ENCODE measurements at regions not wholly inside any gene's neighbourhood (a gene's known extent, or its start where the extent isn't known, plus 50 kb on each side); places are given as distances from the start of the nearest gene placed in this dataset.

DNA sequence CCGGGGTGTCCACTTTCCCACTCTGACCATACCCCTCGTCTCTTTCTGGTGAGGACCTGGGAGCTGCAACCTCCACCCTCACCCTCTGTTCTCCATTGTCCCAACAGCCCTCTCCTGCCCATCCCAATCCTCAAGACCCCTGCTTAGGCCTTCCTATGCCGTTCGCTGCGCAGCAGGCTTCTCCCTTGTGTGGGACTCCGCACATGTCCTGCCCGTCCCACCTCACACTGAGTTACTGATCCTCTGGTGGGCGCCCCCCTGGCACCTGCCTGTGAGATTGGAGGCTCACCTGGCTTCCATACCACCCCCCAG is 119.5 kb upstream of the SNTG2 start:
- DNase-seq (ENCODE audit: low read depth in 2 of 2) = no peak

DNA sequence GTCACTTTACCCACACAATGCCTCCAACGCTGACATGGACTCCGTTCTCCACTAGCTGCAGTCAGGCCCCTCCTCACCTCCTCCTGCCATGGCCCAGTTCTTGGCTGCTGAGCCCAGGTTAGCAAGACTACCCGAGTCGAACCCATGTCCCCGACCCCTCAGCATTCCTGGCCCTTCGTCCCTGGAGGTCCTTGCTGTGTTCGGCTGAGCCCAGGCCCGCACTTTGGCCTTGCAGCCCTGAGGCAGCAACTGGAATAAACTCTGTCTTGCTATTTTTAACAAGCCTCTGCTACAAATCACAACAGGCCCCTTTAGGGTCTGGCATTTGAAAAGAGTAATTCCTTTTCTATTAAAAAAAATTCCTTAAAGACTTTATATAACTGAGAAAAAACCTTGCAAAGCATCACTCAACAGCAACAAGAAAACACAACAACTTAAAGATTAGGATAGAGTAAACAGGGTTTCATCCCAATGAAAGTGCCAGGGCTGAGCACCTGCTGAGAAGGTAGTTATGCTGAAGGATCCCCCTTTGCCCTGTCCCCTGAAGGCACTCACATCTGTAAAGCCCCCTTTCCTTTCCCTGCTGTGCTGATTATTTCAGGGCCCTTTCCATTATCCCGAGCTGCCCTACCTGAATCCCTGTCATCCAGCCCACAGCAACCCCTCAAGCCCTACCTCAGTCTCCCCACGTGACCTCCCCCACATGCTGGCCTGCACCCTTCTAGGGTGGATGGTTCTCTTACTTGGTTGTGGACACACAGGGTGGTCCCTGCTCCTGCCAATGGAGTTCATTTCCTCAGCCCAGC is 120.0 kb upstream of the SNTG2 start:
- no peak for DNase-seq (ENCODE audit: low read depth in 2 of 2)

DNA sequence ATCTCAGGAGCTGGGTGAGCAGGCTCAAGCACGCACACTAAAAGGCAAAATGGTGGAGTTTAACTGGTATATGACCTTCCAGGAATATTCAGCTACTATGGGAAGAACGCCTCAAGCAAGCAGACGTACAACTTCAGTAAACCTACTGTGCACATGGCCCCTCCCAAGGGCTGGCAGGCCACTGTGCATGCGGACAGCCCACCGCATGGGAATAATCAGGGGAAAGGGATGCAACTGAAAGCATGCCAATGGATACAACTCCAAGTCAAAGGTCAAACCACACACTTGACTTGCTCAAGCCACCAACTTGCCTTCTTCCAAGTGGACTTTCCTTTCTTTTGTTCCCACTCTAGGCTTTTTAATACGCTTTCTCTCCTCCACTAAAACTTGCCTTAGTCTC is 121.6 kb upstream of the SNTG2 start:
- no peak for DNase-seq (ENCODE audit: low read depth in 2 of 2)

DNA sequence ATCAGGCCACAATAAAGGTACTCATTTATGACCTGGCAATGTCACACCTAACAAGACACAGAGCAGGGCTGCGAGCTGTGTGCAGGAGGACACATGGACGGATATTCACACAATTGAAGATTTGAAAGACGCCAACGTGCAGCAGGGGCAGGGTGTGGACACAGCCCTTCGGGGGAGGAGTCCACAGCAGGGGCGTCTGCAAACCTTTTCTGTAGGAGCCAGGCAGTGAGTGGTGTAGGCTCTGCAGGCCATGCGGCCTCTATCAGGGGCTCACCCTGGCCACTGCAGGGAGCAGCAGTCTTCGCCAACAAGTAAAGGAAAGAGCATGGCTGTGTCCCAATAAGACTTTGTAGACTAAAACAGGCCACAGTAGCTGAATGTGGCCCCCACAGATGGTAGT is 125.7 kb upstream of the SNTG2 start:
- DNase-seq (ENCODE audit: low read depth in 2 of 2) = no peak

DNA sequence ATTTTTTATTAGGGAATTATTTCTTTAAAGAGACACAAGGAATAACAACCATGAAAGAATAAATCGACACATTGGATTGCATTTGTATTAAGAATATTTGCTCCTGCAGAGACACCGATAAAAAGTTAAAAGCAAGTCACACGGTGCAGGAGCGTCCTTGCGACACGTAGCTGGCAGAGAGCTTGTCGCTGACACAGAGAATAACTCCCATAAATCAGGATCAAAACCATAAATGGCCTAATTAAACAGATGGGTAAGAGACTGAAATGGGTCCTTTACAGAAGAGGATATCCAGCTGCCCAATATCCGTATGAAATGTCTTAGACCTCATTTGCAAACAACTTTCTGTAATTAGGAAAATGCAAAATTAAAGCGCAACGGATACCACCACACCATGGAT is 126.1 kb upstream of the SNTG2 start:
- no peak for DNase-seq (ENCODE audit: low read depth in 2 of 2)

DNA sequence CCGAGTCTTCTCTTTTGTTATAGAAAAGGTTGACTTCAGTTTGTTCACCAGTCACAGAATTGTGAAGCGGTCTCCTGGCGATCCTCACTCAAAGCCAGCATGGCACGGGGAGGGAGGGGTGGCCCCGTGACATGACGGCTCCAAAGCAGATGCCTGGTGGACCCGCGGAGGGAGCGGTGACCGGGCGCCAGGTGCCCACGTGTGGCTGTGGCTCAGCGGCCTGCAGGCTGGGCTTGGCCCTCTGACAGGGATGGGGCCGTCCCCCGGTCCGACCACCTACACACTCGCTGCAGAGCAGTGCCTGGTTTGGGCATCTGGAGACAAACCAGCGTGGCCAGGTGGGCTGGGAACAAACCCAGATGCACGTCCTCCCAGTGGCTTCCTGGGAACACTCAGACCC is 129.1 kb upstream of the SNTG2 start:
- no peak for DNase-seq (ENCODE audit: low read depth in 2 of 2)

DNA sequence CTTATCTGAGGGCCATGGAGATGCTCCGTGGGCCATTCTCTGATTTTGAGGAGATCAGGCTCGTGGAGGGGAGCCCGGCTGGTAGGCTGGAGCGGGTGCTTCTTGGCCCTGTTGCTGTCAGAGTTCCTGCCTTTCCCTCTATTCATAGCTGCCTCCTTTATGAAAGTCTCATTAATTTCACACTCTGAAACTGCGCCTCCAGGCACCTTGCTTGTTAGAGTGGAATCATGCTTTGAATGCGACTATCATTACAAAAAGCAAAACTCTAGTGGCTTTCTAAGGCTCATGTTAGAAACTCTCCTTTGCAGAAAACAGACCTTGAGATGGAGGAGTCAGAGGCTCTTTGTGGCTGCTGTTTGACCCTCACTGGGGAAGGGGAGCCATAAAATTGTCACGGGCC is 131.0 kb upstream of the SNTG2 start:
- no peak for DNase-seq (ENCODE audit: low read depth in 2 of 2)

DNA sequence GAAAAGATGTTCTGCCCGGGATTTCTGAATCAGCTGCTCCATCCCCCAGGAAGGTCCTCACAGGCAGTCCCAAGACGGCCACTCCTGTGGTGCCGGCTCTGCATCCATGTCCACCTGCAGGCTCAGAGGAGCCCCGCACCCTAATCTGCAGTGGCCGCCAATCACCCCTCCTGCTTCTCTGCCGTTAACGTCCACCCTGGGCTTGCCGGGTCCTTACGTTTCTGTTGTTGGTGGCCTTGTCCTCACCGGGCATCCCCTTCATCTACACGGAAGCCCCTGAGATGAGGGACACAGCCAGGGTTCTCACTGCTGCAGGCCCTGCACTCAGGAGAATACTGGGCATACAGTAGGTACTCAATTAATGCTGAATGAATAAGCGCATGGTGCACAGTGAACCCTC is 131.5 kb upstream of the SNTG2 start:
- no peak for DNase-seq (ENCODE audit: low read depth in 2 of 2)

DNA sequence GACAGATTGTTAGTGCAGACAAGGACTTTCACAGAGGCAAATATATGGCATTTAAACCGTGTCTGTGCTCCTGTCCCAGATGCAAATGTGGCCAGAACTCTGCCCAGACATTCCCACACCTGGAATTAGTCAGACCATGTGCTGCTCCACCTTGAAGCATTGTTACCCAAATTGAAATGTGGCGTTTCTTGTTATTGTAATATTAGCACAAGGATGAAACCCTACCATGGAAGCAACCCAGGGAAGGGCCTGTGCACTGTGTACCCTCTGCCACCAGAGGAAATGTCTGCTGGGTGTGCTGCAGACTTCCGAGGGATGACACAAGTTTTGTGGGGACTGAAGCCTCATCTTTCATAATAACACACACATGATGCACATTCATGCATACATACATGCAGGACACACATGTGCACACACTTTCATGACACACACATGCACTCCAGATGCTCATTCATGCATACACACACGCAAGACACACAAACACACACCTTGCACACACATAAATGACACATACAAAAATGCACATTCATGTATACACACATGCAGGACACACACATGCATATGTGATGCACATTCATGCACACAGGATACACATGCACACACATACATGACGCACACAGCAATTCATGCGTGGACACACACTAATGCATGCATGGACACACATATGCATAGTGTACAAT is 133.2 kb upstream of the SNTG2 start:
- no peak for DNase-seq (ENCODE audit: low read depth in 2 of 2)

DNA sequence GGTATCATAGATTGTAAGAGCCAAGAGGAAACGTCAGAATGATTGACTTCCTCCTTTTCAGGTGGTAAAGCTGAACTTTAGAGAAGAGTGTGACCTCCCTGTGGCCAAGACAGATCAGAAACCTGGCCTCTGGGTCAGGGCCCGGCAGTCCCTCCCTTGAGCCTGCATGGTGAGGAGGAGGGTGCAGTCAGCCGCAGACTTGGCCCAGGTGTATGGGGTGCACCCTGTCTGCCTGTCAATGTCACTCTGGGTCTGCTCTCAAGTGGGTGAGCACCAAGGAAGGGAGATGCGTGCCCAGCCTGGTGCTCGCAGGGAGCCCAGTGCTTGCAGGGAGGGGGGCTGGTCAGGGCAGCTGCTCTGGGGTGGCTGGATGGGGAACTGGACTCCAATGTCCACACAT is 134.4 kb upstream of the SNTG2 start:
- no peak for DNase-seq (ENCODE audit: low read depth in 2 of 2)

DNA sequence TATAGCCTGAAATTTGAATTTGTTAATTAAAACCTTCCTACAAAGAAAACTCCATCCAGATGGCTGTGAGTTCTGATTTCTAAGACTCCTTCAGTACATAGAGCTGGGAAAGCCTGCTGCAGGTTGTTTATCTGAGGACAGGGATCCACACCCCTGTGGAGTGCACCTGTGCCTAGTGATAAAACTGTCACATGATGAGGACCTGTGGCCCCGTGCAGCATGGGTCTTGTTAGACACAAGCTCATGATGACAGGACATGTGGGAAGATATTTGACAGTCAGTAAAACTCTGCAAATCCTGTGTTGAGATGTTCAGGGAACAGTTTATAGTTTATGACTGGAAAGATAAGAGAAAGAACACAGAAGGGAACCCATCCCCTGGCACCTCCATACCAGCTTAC is 133.2 kb upstream of the TMEM18 start:
- no peak for DNase-seq (ENCODE audit: low read depth in 2 of 2)

DNA sequence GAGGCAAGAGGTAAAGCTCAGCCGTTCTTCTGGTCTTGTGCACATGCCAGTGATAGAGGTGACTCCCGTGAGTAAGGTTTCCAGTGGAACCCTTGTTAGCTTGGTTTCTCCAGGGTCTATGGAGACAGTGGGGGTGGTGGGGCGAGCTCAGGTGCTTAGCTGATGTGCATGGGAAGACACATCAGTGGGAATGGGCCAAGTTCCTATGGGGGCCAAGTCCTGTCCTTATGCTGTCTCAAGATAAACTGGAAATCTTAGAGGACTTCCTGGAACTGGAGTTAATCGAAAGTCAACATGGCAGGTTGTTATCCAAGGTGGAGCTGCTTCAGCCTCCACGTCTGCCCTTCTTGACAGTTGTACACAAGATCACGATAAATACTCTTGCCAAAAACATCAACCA is 130.1 kb upstream of the TMEM18 start:
- no peak for DNase-seq (ENCODE audit: low read depth in 2 of 2)

DNA sequence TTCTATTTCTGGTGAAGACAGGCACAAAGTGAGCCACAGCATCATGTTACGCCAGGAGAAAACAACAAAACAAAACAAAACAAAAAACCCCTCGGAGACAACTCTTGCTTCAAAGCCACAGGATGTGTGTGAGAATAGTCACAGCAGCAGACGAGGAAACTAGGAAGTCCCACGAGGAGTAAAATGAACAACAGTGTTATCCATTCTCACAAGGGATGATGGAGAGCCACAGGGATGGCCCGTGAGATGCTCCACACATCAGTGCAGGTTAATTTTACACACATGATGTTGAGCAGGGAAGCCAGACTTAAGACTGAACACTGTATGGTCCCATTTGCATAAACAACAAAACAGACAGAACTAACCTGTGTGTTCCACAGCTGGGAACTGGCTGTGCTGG is 128.5 kb upstream of the TMEM18 start:
- no peak for DNase-seq (ENCODE audit: low read depth in 2 of 2)

DNA sequence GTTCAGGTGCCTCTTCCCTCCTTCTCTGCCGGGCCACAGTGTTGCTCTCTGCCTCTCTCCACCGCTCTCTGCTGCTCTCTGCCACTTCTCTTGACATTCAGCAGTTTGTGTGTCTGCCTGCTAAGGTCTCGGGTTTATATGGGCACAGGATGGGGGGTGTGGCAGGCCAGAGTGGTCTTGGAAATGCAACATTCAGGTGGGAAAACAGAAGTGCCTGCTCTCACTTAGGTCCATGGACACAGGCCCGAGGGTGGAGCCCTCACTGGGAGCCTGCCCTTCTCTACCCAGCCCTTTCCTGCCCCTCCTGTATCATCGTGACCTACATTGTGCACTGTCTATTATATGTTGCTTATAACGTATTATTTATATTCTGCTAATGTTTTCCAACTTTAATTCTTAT is 120.8 kb upstream of the TMEM18 start:
- DNase-seq (ENCODE audit: low read depth in 2 of 2) = no peak

DNA sequence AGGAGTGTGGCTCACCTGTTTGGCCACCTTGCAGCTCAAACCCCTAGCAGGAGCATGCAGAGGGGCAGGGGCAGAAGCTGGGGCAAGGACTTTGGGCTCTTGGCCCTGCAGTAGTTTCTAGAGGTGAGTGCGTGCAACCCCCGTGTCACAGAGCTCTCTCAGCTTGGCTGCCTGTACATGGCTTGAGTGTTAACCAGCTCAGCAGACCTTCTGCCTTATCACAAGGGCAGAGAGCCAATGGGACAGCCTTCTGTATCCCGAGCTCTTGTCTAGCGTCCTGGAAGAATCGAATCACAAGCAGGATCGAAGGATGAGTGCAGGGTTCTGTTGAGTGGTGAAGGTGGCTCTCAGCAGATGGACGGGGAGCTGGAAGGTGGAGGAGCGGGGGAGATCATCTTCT is 120.3 kb upstream of the TMEM18 start:
- no peak for DNase-seq (ENCODE audit: low read depth in 2 of 2)

DNA sequence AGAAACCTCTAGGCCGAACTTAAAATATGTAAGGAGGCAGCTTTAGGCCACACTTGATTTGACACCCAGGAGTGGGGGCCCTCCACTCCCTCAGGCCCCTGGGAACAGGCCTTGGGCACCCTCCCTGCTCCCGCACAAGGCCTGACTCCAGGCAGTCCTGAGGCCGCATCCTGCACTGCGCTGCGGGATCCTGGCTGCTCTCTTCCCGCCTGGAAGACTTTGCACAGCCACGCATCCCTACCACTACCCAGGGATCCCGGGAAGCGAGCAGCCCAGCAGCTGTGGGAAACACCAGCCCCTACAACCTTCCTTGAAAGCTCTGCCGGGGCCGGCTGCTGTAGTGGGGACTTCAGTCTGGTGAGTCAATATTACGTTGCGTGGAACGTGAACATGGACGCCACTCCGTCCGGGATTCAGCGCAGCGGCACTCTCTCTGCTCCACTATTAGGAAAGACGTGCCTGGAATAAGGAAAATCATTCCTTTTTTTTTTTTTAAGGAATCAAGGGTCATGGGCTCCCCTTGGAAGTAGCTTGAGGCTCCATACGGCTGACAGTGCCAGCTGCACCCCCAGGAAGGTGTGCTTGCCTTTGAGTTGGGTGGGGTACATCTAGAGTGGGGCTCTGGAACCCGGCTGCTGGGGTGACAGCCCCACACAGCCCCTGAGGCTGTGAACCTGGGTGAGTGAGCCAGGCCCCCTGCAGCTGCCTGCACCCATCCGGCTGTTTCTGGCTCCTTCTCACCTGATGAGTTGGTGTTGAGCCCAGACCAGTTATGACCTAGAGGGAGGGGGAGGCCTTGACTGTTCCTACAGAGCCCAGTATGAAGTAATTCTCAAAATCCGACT is 119.2 kb upstream of the TMEM18 start:
- DNase-seq (ENCODE audit: low read depth in 2 of 2) = no peak

DNA sequence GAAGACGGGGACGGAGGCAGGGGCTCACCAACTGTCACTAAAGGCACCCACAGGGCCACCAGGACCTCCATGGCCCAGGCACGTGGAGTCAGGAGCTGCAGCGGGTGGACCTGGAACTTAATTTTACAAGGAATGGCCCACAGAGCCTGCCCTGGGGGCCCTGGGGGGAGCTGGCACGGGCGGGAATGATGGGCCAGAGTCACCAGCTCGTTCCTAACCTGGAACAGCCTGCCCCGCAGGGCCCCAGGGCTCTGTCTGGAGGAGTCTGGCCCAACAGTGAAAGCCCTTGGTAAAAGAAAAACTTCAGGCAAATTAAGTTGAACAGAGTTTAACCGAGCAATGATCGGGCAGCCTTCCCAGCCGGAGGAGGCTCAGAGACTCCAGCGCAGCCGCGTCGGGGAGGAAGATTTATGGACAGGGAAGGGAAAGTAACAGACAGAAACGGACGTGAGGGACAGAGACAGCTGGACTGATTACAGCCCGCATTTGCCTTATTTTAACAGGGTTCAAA is 118.4 kb upstream of the TMEM18 start:
- no peak for DNase-seq (ENCODE audit: low read depth in 2 of 2)

DNA sequence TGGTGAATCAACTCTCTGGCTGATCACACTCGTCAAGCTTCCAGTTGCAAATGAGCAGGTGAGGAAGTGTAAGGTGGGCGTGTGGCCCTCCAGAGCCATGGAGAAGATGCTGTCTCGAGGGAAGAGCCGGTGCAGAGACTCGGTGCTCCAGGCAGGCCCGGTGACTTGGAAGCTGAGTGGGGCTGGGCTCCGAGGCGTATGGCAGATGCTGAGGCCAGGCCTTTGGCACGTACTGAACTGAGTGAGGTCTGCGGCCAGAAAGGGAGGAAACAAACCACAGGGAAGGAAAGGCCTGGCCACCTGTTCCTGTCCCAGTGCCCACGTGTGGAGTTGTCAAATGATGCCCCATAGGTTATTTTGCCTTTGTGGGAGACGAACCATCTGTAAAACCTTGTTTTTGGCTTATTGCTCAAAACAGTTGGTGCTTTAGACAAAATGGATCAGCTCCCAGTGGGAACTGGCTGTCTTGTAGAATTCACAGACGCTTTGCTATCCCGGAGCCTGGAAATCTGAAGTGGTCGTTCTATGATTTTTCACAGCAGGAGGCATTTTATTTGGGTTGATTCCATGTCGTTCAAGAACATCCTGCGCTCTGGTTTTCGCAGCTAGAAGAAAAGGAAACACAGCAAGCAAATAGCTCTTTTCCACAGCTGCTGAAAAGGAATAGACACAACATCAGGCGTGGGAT is 117.5 kb upstream of the TMEM18 start:
- no peak for DNase-seq (ENCODE audit: low read depth in 2 of 2)

DNA sequence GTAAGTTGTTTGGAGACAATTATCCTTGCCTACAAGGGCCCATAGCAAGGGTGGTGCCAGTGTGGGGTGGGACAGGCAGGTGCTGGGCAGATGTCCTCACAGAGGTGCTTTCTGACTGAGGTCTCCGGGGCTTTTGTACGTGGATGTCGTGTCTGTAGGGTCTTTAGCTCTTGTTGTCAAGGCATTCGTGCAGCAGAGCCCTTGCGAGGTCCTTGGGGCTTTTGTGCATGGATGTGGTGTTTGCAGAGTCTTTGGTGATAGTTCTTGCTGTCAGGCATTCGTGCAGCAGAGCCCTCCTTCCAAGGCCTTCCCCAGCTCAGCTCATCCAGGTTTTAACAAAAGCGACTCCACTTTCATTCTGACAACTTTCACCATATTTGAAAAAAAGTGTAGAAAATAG is 116.0 kb upstream of the TMEM18 start:
- DNase-seq (ENCODE audit: low read depth in 2 of 2) = no peak

DNA sequence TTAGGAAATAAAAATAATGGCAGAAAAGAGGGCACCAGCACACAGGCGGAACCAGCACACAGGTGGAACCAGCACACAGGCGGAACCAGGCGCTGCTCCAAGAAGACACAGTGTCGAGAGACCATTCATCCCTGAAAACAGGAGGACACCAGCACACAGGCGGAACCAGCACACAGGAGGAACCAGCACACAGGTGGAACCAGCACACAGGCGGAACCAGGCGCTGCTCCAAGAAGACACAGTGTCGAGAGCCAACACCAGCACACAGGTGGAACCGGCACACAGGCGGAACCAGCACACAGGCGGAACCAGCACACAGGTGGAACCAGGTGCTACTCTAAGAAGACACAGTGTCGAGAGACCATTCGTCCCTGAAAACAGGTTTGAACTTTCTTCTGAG is 115.5 kb upstream of the TMEM18 start:
- no peak for DNase-seq (ENCODE audit: low read depth in 2 of 2)

DNA sequence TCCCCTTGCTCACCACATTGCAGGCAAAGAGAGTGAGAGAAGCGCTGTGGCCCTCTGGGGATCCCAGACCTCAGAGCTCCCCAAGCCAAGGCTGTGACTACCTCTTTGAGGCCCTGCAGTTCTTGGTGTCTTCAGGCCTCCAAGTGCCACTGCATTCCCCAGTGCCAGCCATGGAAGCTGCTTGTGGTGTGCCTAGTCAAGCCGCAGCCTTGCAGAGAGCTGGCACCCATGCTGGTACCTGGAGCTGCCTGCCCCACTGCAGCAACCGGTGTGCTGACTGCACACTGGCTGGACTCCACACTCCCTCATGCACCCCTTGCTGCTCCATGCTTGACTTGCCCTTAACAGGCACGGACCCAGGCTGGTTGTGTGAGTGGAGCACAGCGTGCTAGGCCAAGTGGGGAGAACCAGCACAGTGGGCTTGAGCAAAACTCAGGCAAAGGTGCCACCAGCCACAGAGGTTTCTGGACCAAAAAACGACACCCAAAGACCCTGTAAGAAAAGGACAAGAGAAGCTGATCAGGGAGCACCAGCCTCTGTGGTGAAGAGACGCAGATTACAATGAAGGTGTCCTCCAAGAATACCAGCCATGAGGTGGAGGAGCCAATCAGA is 113.5 kb upstream of the TMEM18 start:
- no peak for DNase-seq (ENCODE audit: low read depth in 2 of 2)

DNA sequence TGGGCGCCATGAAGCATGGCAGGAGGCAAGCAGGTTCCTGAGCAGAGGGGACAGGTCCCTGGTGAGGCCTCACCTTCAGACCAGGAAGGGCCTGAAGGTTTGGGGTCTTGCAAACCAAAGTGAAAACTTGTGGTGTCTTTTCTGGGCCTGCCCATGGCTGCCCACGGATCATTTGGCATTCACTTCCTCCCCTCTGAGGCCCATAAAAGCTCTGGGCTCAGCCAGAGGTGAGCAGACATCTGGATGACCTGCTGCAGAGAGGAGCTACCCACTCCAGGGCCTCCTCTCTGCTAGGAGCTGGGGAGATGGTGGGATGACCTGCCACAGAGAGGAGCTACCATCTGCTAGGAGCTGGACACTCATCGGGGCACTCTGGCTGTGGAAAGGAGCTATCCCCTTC is 112.9 kb upstream of the TMEM18 start:
- no peak for DNase-seq (ENCODE audit: low read depth in 2 of 2)
